Medulla oblongata (tissue), 1 donor: ENCODE measurements at regions not wholly inside any gene's neighbourhood (a gene's known extent, or its start where the extent isn't known, plus 50 kb on each side); places are given as distances from the start of the nearest gene placed in this dataset.
"Not testable (repeated sequence)": the region's sequence is repeated elsewhere in the genome, so short reads cannot be mapped to it uniquely, and the experiment has no call there.

ENCODE experiments used
- DNase-seq: peaks from one replicate; pipeline ENCODE4 v3.0.0-alpha.2; 2015; ENCODE audit errors: extremely low spot score

- DNase-seq = no peak
These were observed 1047.6 kb downstream of the CDH9 start for GRCh38 chr5:25990771-25991170.

DNA sequence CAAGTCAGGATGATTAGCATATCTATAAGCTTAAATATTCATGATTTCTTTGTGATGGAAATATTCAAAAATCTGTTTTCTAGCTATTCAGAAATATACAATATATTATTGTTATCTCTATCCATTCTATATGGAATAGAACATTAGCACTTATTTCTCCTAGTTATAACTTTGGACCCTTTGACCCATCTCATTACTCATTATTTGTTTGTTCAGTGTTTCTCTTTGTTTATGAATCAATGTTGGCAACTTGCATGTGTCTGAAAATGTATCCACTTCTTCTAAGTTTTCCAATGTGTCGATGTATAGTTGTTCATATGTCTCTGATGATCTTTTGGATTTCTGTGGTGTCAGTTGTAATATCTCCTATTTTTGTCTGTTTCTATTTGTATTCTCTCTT lies 1059.3 kb downstream of the CDH9 start:
- no peak for DNase-seq

- DNase-seq = no peak
These were observed 1062.5 kb downstream of the CDH9 start for GRCh38 chr5:25975885-25976284.

GRCh38 chr5:25974451-25974850 lies 1063.9 kb downstream of the CDH9 start:
- no peak for DNase-seq

DNA sequence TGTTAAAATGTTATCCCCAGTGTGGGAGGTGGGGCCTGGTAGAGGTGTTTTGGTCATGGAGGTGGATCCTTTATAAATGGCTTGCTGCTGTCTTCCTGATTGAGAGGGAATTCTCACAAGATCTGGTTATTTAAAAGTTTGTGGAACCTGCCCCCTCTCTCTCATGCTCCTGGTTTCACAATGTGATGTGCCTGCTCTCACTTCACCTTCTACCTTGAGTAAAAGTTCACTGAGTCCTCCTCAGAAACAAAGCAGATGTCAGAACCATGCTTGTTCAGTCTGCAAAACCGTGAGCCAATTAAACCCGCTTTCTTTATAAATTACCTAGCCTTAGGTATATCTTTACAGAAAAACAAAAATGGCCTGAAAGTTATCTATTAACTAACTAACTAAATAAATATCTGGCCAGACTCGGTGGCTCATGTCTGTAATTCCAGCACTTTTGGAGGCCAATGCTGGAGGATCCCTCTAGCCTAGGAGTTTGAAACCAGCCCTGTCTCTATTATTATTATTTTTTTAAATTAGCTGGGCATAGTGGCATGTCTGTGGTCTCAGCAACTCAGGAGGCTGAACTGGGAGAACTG lies 1067.4 kb downstream of the CDH9 start:
- no peak for DNase-seq

DNA sequence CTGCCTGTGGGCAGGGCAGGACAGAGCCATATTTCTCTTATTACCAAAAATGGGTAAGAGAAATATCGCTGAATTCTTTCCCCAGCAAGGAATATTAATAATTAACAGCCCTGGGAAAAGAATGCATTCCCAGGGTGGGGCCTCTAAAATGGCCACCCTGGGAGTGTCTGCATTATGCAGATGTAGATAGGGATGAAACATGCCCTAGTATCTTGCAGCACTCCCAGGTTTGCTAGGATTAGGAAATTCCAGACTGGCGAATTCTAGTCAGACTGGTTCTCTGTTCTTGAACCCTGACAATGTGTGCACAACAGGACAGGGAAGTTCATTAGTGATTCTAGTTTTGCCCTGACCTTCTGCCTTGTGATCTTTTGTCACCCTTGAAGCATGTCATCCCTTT lies 1069.3 kb downstream of the CDH9 start:
- not testable (repeated sequence) for DNase-seq

DNA sequence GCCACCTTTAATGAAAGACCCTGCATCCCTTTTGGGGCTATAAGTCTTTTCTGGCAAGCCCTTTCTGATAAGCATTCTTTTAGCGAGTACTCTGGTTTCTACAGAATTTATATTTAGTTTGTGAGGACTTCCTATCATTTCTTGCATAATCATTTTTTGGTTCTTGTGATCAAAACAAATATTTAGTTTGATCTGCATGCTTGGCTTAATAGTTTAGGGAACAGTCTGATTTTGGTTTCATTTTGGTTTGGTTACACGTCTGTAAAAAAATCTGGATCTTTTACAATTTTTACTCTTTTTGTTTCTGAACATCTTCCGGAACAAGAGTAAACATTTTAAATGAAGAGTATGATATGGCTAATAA lies 1074.4 kb downstream of the CDH9 start:
- DNase-seq = no peak

GRCh38 chr5:25963251-25964008 lies 1075.0 kb downstream of the CDH9 start:
- peak; percentile 67 for DNase-seq

DNA sequence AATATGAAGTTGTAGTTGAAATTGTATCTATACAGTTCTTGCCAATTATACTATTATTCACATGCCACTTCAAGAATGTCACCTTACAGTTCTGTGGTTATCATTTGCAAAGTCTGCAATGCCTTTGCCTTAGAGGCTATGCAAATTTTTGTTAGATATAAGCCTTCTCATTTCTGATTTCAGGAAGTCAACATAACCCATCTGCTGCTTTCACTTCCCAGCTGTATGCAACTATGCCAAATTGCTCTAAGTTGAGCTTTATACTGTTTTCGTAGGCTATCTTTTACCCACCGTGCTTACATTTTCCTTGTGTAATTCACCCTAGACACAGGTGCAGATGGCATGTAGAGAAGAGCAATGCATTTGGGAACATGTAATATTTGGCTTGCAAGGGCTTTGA lies 1083.0 kb downstream of the CDH9 start:
- no peak for DNase-seq

GRCh38 chr5:25950681-25951080 lies 1087.7 kb downstream of the CDH9 start:
- DNase-seq = no peak

DNA sequence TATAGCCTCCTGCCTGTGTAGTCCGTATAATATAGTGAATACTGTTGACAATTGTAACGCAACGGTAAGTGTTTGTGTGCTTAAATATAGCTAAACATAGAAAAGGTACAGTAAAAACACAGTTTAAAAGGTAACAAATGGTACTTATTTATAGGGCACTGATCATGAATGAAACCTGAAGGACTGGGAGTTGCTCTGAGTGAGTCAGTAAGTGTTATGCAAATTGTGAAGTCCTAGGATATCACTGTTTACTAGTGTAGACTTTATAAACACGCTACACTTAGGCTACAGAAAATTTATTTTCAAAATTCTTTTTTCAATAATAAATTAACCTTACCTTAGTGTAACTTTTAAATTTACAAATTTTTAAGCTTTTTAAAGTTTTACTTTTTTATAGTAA lies 1090.1 kb downstream of the CDH9 start:
- DNase-seq = no peak

DNA sequence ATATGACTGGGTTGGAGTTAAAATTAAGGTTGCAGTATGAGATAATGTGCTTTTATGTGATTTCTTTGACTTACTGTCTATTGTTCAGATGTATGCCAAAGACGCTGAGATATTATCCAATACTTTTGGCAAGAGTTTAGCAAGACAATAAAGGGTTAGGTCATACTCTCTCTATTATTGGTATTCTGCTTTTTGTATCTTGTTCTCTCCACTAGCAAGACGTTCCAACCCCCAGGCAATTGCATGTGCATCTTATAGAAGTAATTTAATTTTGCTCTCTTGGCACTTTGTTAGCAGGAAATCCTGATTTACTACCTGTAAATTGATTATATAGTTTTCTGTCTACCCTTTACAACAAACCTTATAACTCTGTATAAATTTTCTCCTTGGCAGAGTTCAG lies 1093.6 kb downstream of the CDH9 start:
- no peak for DNase-seq

DNA sequence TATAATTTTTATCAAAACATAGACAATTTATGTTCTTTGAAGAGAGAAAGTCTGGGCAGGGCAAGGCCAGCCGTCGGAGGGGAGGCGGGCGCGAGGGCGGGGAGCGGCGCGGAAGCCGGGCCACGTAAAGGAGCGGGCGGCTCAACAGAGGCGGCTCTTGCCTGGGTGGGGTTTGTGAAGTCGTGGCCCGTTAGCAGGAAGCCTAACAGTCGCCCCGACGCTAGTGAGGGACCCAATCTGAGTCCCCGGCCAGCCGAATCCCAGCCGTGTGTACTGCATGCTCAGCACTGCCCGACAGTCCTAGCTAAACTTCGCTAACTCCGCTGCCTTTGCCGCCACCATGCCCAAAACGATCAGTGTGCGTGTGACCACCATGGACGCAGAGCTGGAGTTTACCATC lies 1129.2 kb downstream of the CDH9 start:
- no peak for DNase-seq

- DNase-seq = no peak
These were observed 1132.7 kb downstream of the CDH9 start for GRCh38 chr5:25905646-25906045.

GRCh38 chr5:25892211-25892610 lies 1146.2 kb downstream of the CDH9 start:
- no peak for DNase-seq

GRCh38 chr5:25891691-25892090 lies 1146.7 kb downstream of the CDH9 start:
- DNase-seq = no peak

DNA sequence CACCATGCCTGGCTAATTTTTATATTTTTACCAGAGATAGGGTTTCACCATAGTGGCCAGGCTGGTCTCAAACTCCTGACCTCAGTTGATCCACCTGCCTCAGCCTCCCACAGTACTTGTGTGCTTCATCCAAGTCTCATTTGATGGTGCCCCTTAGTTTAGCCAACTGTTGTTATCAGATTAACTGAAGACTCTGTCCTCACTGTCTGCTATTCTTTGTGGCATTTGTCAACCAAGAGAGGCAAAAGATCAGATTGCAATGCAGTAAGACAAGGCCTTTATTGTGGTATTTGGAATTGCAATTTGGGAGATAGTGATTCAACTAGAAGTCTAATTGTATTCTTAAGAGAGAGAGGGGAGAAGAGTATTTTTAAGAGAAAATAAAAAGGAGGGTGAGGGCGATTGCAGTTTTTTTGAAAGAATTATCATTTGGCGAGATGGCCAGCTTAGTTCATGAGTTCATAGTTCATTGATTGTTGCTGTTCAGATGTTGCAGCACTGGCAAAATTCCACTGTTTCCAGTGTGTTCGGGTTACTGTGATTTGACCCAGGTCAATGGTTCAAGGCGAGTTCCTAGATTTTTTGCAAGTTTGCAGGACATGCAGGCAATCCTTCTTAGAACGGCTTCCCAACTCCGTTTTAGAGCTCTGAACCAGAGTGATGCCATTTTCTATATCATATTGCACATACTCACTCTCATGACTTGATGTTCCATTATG lies 1156.9 kb downstream of the CDH9 start:
- no peak for DNase-seq

- no peak for DNase-seq
These were observed 1174.6 kb downstream of the CDH9 start for GRCh38 chr5:25863811-25864210.

DNA sequence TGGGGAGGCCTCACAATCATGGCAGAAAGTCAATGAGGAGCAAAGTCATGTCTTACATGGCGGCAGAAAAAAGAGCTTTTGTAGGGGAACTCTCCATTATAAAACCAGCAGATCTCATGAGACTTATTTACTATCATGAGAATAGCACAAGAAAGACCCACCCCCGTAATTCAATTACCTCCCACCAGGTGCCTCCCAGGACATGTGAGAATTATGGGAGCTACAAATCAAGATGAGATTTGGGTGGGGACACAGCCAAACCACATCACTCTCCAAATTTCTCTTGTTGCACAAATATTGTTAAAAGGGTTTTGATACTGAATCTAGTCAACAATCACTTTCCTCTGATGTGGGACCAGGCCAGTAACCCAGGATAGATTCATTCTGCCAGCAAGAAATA lies 1176.1 kb downstream of the CDH9 start:
- DNase-seq = peak; percentile 5

DNA sequence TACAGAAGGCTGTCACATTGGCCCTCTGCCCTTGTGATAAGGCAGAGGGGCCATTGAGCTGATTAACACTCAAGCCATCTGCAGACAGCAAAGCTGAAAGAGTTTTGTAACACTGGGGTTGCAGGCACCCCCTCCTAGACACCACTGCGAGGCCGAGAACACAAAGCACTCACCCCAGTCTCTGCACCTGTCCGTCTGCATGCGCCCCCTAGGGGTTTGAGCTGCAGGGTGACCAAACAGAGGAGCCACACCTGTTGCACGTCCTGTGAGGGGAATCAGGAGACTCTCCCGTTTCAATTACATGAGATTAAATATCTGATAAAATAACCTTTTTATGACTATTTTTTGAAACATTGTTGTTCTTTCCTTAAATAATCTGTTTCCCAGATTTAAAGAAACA lies 1180.4 kb downstream of the CDH9 start:
- no peak for DNase-seq

DNA sequence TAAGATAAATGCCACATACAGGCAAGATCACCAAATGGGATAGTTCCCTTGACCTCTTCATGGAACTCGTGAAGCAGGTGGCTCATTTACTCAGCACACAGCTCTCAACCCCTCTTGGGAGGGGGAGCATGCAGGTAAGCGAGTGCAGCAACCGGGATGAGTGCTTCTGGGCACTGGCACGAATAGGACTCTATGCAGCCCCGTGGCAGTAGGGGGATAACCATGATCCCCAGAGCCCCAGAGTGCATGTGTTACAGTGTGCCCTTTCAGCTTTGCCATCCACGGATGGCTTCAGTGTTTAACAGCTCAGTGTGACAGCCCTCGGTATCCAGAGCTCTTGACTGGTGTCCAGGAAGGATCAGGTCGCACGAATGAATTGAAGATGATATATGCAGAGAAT lies 1187.1 kb downstream of the CDH9 start:
- DNase-seq = no peak

GRCh38 chr5:25850581-25850980 lies 1187.8 kb downstream of the CDH9 start:
- DNase-seq = no peak

DNA sequence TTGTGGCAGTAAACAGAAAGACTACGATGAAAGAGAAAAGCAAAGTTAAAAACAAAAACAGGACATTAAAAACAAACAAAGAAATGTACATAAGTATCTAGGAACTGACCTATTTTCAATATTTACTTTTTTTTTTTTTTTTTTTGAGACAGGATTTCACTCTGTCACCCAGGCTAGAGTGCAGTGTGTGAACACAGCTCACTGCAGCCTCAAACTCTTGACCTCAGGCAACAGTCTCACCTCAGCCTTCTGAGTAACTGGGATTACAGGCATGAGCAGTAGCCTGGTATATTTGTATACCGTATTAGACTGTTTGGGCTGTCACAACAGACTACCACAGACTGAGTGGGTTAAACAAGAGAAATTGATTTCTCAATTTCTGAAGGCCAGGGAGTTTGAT lies 1189.1 kb downstream of the CDH9 start:
- no peak for DNase-seq
